ENCODE measurements at regions not wholly inside any gene's neighbourhood (a gene's known extent, or its start where the extent isn't known, plus 50 kb on each side); places are given as distances from the start of the nearest gene placed in this dataset.

DNA sequence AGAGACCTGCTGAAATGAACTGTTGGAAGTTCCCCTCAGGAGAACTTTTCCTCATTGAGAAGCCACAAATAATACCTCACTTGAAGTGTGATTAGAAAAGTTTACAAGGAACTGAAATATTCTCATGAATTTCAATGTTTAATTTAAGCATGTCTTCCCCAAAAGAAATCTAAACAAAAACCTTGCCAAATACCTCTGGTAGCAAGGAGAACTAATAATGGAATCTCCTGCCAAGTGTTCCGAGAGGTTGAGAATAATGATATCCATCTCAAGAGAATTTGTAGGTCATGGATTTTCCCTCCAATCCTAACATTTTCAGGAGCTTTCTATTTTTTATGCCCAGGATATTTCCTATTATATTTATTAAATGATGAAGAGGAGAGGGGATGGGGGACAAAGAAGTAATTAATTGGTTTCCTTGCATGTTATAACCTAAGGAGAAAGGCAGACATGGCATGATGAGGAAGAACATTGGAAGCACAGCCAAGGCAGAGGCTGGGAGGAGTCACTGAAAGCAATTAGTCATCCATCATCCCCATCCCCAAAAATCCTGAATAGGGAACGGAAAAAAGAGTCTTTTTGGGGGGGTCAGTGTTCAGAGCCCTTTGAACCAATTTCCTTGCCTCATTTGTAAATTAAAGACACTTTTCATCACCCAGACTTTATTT, 93.6 kb upstream of the IL6 start:
- ChIA-PET POLR2A (no interaction called here), CTCF (interaction anchor here (0.8 kb wide), 1 partner anchor 94 kb away, joined by 4 read pairs; no protein-coding TSS in a partner anchor)
- no peak for DNase-seq (ENCODE audit: low read depth, low spot score)
- TF ChIP-seq, protein P1, sequence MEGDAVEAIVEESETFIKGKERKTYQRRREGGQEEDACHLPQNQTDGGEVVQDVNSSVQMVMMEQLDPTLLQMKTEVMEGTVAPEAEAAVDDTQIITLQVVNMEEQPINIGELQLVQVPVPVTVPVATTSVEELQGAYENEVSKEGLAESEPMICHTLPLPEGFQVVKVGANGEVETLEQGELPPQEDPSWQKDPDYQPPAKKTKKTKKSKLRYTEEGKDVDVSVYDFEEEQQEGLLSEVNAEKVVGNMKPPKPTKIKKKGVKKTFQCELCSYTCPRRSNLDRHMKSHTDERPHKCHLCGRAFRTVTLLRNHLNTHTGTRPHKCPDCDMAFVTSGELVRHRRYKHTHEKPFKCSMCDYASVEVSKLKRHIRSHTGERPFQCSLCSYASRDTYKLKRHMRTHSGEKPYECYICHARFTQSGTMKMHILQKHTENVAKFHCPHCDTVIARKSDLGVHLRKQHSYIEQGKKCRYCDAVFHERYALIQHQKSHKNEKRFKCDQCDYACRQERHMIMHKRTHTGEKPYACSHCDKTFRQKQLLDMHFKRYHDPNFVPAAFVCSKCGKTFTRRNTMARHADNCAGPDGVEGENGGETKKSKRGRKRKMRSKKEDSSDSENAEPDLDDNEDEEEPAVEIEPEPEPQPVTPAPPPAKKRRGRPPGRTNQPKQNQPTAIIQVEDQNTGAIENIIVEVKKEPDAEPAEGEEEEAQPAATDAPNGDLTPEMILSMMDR (IDR thresholded peaks at IDR 0.05; ENCODE audit: insufficient read depth, low read length, missing control alignments) = no peak
- H3K4me3 ChIP-seq (ENCODE audit: low read depth, low read length) = no peak overlapping the region

DNA sequence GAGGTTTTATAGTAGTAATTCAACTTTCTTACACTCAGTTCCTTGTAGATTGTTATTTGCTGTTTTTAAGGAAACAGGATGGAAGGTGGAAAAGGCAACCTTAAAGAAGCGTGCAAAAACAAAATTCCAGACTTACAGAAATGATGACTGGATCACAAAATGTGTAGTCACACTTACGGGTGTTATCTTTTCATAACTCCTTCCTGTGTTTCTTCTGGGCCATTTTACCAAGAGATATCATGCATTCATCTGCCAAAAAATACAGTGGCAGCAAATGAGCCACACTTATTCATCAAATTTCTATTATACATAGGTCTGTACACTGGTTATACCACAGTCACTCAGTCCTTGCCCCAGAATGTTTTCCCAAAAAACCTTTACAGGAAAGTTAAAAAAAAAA, 94.3 kb upstream of the IL6 start:
- CTCF ChIA-PET = no interaction called here
- TF ChIP-seq, protein P1 (IDR thresholded peaks at IDR 0.05; ENCODE audit: insufficient read depth, low read length, missing control alignments) = no peak

DNA sequence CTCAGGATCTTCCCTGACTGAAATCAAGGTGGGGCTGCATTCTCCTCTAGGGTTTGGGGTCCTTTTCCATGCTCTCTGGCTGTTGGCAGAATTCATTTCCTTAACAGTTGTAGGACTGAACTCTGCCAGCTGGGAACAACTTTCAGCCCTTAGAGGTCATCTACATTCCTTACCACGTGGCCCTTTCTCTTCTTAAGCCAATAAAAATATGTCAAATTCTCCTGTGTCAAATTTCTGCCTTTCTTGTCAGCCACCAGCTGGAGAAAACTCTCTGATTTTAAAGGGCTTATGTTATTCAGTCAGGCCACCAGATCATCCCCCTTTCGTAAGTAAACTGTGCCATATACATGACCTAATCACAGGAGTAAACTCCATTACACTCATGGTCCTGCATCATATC, 95.3 kb upstream of the IL6 start:
- ChIA-PET POLR2A (no interaction called here), CTCF (no interaction called here)
- no peak overlapping the region for H3K4me3 ChIP-seq (ENCODE audit: low read depth, low read length)
- DNase-seq (ENCODE audit: low read depth, low spot score) = no peak
- TF ChIP-seq, protein P1 (IDR thresholded peaks at IDR 0.05; ENCODE audit: insufficient read depth, low read length, missing control alignments) = no peak

More for the DNA sequence above, 94.3 kb upstream of the IL6 start:
- POLR2A ChIA-PET = no interaction called here
- no peak overlapping the region for H3K4me3 ChIP-seq (ENCODE audit: low read depth, low read length)
- DNase-seq (ENCODE audit: low read depth, low spot score) = no peak

DNA sequence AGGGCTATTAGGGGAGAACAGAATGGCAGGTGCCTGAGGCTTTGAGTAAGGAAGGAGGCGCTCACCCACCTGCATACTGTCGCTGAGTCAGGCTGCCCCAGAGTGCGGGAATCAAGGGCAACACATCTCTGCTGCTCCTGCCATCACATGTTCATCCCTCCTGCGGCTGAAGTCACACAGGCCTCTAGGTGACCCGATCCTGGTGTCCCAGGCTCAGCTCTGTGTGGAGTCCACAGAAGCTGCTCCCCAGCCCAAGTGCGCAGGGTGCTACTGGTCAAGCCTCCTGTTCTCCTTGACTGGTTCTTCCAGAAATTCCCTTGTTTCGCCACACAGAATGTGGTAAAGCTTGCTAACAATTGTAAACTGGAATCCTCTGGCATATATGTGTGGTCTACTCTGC, 96.9 kb upstream of the IL6 start:
- DNase-seq (ENCODE audit: low read depth, low spot score) = no peak
- ChIA-PET CTCF (interaction anchor here (1.2 kb wide), 1 partner anchor 19 kb away, joined by 5 read pairs; no protein-coding TSS in a partner anchor), POLR2A (no interaction called here)
- H3K4me3 ChIP-seq (ENCODE audit: low read depth, low read length) = no peak overlapping the region
- TF ChIP-seq, protein P1 (IDR thresholded peaks at IDR 0.05; ENCODE audit: insufficient read depth, low read length, missing control alignments) = no peak

DNA sequence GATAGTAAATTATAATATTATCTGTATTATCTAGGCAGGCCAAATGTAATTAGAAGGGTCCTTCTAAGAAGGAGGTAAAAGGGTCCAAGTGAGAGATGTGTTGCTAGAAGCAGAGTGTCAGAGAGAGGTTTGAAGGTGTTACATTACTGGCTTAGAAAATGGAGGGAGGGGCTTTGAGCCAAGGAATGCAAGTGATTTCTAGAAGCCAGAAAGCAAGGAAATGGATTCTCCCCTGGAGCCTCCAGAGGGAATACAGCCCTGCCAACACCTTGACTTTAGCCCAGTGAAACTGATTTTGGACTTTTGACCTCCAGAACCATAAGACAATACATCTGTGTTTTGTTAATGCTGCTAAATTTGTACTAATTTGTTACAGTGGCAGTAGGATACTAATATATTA, 97.9 kb upstream of the IL6 start:
- TF ChIP-seq, protein P1 (IDR thresholded peaks at IDR 0.05; ENCODE audit: insufficient read depth, low read length, missing control alignments) = no peak
- POLR2A ChIA-PET = interaction anchor here (2.0 kb wide), 1 partner anchor 65 kb away, joined by 4 read pairs; no protein-coding TSS in a partner anchor
- no peak overlapping the region for H3K4me3 ChIP-seq (ENCODE audit: low read depth, low read length)
- no peak for DNase-seq (ENCODE audit: low read depth, low spot score)
- CTCF ChIA-PET = interaction anchor here (1.2 kb wide), 1 partner anchor 20 kb away, joined by 5 read pairs; no protein-coding TSS in a partner anchor

DNA sequence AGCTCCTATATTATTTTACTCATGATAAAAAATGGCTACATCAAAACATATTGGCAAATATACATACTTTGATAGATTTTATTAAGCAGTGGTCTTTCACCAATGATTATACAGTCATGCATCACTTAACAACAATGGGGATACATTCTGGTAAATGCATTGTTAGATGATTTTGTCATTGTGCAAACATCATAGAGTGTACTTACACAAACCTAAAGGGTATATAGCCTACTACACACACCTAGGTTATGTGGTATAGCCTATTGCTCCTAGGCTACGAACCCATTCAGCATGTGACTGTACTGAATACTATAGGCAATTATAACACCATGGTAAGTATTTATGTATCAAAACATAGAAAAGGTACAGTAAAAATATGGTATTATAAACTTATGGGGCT, 98.9 kb upstream of the IL6 start:
- POLR2A ChIA-PET = interaction anchor here (0.7 to 2.0 kb wide), 2 partner anchors 11 to 64 kb away, joined by 3 to 4 read pairs; no protein-coding TSS in a partner anchor
- TF ChIP-seq, protein P1 (IDR thresholded peaks at IDR 0.05; ENCODE audit: insufficient read depth, low read length, missing control alignments) = no peak

More for the DNA sequence above, 98.9 kb upstream of the IL6 start:
- DNase-seq (ENCODE audit: low read depth, low spot score) = no peak
- no peak overlapping the region for H3K4me3 ChIP-seq (ENCODE audit: low read depth, low read length)
- CTCF ChIA-PET = no interaction called here
